ENCODE measurements at regions not wholly inside any gene's neighbourhood (a gene's known extent, or its start where the extent isn't known, plus 50 kb on each side); places are given as distances from the start of the nearest gene placed in this dataset.

DNA sequence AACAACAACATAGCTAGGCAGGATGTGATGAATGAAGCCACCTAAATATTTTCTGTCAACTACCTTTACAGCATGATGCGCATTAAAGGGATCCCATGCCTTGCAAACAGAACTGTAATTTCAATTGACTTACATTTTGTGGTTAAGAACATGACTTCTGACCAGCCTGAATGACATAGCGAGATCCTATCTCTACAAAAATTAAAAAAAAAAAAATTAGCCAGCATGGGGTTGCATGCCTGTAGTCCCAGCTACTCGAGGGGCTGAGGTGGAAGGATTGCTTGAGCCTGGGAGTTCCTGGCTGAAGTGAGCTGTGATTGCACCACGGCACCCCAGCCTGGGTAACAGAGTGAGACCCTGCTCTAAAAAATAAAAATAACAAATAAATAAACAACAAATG lies 680.6 kb downstream of the IQCM start:
- Mint-ChIP-seq H3K4me3 (no peak overlapping the region), H3K27ac (no peak overlapping the region), H3K9me3 (peaks cover 14% of the 10 kb centered on the region), H3K27me3 (ENCODE audit: low read depth) (no peaks in the 10 kb centered on the region), H3K36me3 (peaks cover 2% of the 10 kb centered on the region), H3K4me1 (peaks cover 1% of the 10 kb centered on the region)
- TF ChIP-seq, protein P1, sequence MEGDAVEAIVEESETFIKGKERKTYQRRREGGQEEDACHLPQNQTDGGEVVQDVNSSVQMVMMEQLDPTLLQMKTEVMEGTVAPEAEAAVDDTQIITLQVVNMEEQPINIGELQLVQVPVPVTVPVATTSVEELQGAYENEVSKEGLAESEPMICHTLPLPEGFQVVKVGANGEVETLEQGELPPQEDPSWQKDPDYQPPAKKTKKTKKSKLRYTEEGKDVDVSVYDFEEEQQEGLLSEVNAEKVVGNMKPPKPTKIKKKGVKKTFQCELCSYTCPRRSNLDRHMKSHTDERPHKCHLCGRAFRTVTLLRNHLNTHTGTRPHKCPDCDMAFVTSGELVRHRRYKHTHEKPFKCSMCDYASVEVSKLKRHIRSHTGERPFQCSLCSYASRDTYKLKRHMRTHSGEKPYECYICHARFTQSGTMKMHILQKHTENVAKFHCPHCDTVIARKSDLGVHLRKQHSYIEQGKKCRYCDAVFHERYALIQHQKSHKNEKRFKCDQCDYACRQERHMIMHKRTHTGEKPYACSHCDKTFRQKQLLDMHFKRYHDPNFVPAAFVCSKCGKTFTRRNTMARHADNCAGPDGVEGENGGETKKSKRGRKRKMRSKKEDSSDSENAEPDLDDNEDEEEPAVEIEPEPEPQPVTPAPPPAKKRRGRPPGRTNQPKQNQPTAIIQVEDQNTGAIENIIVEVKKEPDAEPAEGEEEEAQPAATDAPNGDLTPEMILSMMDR (IDR thresholded peaks at IDR 0.05; ENCODE audit: unreplicated experiment), result no peak
- no peak for DNase-seq (ENCODE audit: low spot score in 2 of 2, unreplicated experiment in 2 of 2)

DNA sequence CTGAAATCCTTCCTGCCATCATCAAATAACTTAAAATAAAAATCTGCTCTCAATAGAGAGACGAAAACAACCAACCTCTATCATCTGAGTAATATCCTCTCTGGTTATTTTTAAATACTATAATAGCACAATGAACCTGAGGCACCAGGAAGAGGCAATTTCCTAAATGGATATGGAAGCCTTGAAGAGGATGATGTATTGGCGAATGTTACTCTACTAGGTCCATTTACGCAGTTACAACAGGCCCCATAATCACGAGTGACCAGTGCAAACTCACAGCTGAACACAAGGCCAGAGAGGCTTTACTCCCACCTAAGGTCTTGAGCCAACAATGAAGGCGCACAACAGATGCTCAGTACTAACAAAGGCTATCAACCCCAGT lies 678.8 kb upstream of the NR3C2 start:
- Mint-ChIP-seq H3K27me3 (ENCODE audit: low read depth) (no peaks in the 10 kb centered on the region), H3K27ac (no peak overlapping the region), H3K4me3 (no peak overlapping the region), H3K9me3 (no peaks in the 10 kb centered on the region), H3K4me1 (peaks cover 4% of the 10 kb centered on the region), H3K36me3 (no peaks in the 10 kb centered on the region)
- DNase-seq (ENCODE audit: low spot score in 2 of 2, unreplicated experiment in 2 of 2), result no peak
- TF ChIP-seq, protein P1 (IDR thresholded peaks at IDR 0.05; ENCODE audit: unreplicated experiment), result no peak

DNA sequence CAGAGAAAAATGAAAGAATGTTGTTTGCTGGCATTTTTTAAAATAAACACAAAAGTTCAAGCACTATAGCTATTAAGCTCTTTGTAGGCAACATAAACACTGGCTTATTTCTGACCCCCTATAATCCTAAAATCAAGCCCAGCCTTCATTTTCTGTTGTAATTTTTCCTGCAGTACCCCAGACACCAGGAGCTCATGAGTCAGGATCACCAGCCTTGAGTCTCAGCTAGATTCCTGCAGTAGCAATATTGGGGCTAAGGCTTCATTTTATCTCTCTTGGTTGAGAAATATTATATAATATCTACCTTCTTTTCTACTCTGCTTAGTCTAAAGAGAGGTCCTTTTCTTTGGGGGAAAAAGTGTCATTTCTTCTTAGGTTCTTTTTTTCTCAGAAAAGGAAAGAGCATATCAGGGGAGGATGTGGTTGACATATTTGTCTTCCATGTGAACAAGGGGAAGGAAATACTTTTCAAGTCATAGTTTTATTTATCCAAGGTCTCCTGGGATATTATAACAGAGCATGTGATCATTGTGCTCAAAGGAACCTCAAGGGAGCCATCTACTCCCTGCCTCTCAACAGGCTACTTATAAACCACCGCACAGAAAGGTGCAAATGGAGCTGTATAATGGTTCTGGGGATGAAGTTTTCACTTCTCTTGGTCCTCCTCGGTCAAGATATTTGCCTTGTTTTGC lies 678.3 kb upstream of the NR3C2 start:
- no peak for DNase-seq (ENCODE audit: low spot score in 2 of 2, unreplicated experiment in 2 of 2)
- Mint-ChIP-seq H3K9me3 (no peaks in the 10 kb centered on the region), H3K4me3 (no peak overlapping the region)

DNA sequence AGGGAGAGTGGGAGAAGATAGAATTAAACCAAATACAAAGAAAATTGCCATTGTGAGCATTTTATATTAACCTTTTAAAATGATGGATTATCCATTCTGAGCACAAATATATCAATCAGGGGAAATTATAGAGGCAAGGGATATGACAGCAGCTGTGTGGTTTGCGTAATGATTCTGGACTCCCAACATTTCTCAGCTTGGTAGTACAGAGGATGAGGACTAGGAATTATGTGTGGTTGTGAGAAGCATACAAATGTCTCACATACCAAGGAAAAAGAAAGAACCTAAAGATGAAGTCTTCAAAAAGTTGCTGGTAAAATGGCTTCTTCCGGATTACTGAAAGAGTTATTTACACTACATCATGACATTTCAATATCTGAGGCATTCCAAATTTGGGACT lies 674.6 kb upstream of the NR3C2 start:
- Mint-ChIP-seq H3K4me1 (peaks cover 4% of the 10 kb centered on the region), H3K4me3 (no peak overlapping the region), H3K9me3 (no peaks in the 10 kb centered on the region), H3K36me3 (no peaks in the 10 kb centered on the region), H3K27ac (no peak overlapping the region), H3K27me3 (ENCODE audit: low read depth) (no peaks in the 10 kb centered on the region)
- TF ChIP-seq, protein P1 (IDR thresholded peaks at IDR 0.05; ENCODE audit: unreplicated experiment), result no peak
- no peak for DNase-seq (ENCODE audit: low spot score in 2 of 2, unreplicated experiment in 2 of 2)

More for the DNA sequence above, 678.3 kb upstream of the NR3C2 start:
- no peak overlapping the region for H3K27ac Mint-ChIP-seq
- peaks cover 4% of the 10 kb centered on the region for H3K4me1 Mint-ChIP-seq
- no peaks in the 10 kb centered on the region for H3K36me3 Mint-ChIP-seq
- no peaks in the 10 kb centered on the region for H3K27me3 Mint-ChIP-seq (ENCODE audit: low read depth)
- TF ChIP-seq, protein P1 (IDR thresholded peaks at IDR 0.05; ENCODE audit: unreplicated experiment), result no peak

DNA sequence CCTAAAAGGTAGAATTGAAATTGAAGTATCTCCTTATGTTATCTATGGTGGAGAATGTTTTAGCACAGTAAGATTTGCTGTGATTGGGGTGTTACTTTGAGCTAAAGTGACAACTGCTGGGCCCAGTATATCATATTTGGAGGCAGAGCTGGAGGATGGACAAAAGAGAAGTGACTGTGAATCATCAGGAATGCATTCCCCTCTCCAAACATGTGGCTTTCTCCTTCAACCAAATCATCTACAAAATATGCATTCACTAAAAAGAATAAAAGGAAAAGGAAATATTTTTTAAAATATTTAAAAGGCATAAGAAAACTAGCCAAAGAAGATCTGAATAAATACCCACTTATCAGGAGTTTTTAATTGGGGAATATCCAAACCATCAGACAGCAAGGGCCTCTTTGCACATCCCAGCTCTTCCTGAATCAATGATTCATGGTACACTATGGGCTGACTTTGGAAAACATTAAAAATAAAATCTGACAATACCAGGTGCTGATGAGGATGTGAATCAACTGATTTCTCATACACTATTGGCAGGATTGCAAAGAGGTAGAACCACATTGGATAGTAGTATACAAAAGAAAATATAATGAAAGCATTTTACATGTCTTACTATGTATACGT lies 671.7 kb upstream of the NR3C2 start:
- H3K4me1 Mint-ChIP-seq, result peaks cover 9% of the 10 kb centered on the region
- H3K4me3 Mint-ChIP-seq, result no peak overlapping the region
- no peak for DNase-seq (ENCODE audit: low spot score in 2 of 2, unreplicated experiment in 2 of 2)
- no peaks in the 10 kb centered on the region for H3K27me3 Mint-ChIP-seq (ENCODE audit: low read depth)
- TF ChIP-seq, protein P1 (IDR thresholded peaks at IDR 0.05; ENCODE audit: unreplicated experiment), result no peak
- peaks cover 4% of the 10 kb centered on the region for H3K9me3 Mint-ChIP-seq
- H3K36me3 Mint-ChIP-seq, result no peaks in the 10 kb centered on the region
- no peak overlapping the region for H3K27ac Mint-ChIP-seq

All from mesothelial cell of epicardium (in vitro differentiated cells).